Parathyroid adenoma (tissue), 2 donors: ENCODE measurements at regions not wholly inside any gene's neighbourhood (a gene's known extent, or its start where the extent isn't known, plus 50 kb on each side); places are given as distances from the start of the nearest gene placed in this dataset.

Experiments
- H2AFZ ChIP-seq: fragments of 300-600 bp; sonication (generic); one replicate; pipeline ENCODE4 v1.7.0; 2017; ENCODE audit warnings: antibody characterized with exemption, mild to moderate bottlenecking
- H3K27ac ChIP-seq: fragments of 300-600 bp; sonication (generic); one replicate; pipeline ENCODE4 v1.7.0; 2017
- H3K27me3 ChIP-seq: fragments of 300-600 bp; sonication (generic); one replicate; pipeline ENCODE4 v1.7.0; 2017; ENCODE audit warnings: low read length; ENCODE audit not compliant: control insufficient read depth, insufficient read depth
- H3K36me3 ChIP-seq: fragments of 300-600 bp; sonication (generic); one replicate; pipeline ENCODE4 v1.7.0; 2017; ENCODE audit warnings: low read length; ENCODE audit not compliant: control insufficient read depth, insufficient read depth
- H3K4me1 ChIP-seq: fragments of 300-600 bp; sonication (generic); one replicate; pipeline ENCODE4 v1.7.0; 2017; ENCODE audit warnings: control low read depth
- H3K4me2 ChIP-seq: fragments of 300-600 bp; sonication (generic); one replicate; pipeline ENCODE4 v1.7.0; 2017; ENCODE audit warnings: low read length
- H3K4me3 ChIP-seq: fragments of 300-600 bp; sonication (generic); one replicate; pipeline ENCODE4 v1.7.0; 2017; ENCODE audit warnings: low read depth, low read length
- H3K79me2 ChIP-seq: fragments of 300-600 bp; sonication (generic); one replicate; pipeline ENCODE4 v1.7.0; 2017; ENCODE audit warnings: control low read depth
- H3K9ac ChIP-seq: fragments of 300-600 bp; sonication (generic); one replicate; pipeline ENCODE4 v1.7.0; 2017; ENCODE audit warnings: mild to moderate bottlenecking
- H3K9me3 ChIP-seq: fragments of 300-600 bp; sonication (generic); one replicate; pipeline ENCODE4 v1.7.0; 2017; ENCODE audit warnings: low read length; ENCODE audit not compliant: control insufficient read depth
- CTCF ChIP-seq: fragments of 300-600 bp; sonication (generic); IDR thresholded peaks from one replicate; pipeline ENCODE4 v1.7.0; 2017; ENCODE audit warnings: antibody characterized with exemption, mild to moderate bottlenecking
- donor health status: primary hyperparathyroidism.

GRCh38 chr2:133768256-133768655 is 200.0 kb upstream of the NCKAP5 start:
- Histone ChIP-seq H3K4me2 (no peak overlapping the region), H3K36me3 (no peaks in the 10 kb centered on the region), H3K27me3 (no peaks in the 10 kb centered on the region), H3K79me2 (no peaks in the 10 kb centered on the region), H3K4me1 (no peaks in the 10 kb centered on the region), H3K27ac (no peak overlapping the region), H3K9me3 (no peaks in the 10 kb centered on the region), H3K4me3 (no peak overlapping the region), H3K9ac (no peak overlapping the region), H2AFZ (no peak overlapping the region)
- TF ChIP-seq CTCF: no peak

GRCh38 chr2:133768658-133769435 is 200.6 kb upstream of the NCKAP5 start:
- H2AFZ ChIP-seq: no peak overlapping the region
- no peaks in the 10 kb centered on the region for H3K79me2 ChIP-seq
- no peak for TF ChIP-seq CTCF
- H3K4me2 ChIP-seq: no peak overlapping the region
- H3K9me3 ChIP-seq: no peaks in the 10 kb centered on the region
- no peaks in the 10 kb centered on the region for H3K36me3 ChIP-seq
- H3K27me3 ChIP-seq: no peaks in the 10 kb centered on the region
- H3K27ac ChIP-seq: no peak overlapping the region
- no peak overlapping the region for H3K4me3 ChIP-seq
- no peak overlapping the region for H3K9ac ChIP-seq
- H3K4me1 ChIP-seq: no peaks in the 10 kb centered on the region

- no peak for TF ChIP-seq CTCF
- H3K4me1 ChIP-seq: no peaks in the 10 kb centered on the region
- H3K27me3 ChIP-seq: no peaks in the 10 kb centered on the region
- H3K4me2 ChIP-seq: no peak overlapping the region
- no peaks in the 10 kb centered on the region for H3K9me3 ChIP-seq
- H3K4me3 ChIP-seq: no peak overlapping the region
- H3K79me2 ChIP-seq: no peaks in the 10 kb centered on the region
- H3K9ac ChIP-seq: no peak overlapping the region
- H3K27ac ChIP-seq: no peak overlapping the region
- H2AFZ ChIP-seq: no peak overlapping the region
- no peaks in the 10 kb centered on the region for H3K36me3 ChIP-seq
Observed at GRCh38 chr2:133773854-133774653, 205.8 kb upstream of the NCKAP5 start.

GRCh38 chr2:133774654-133775015 is 206.4 kb upstream of the NCKAP5 start:
- Histone ChIP-seq H3K27ac (no peak overlapping the region), H3K79me2 (no peaks in the 10 kb centered on the region), H3K9ac (no peak overlapping the region), H3K4me2 (no peak overlapping the region), H3K4me3 (no peak overlapping the region), H3K9me3 (no peaks in the 10 kb centered on the region), H3K36me3 (no peaks in the 10 kb centered on the region), H3K4me1 (no peaks in the 10 kb centered on the region), H3K27me3 (no peaks in the 10 kb centered on the region), H2AFZ (no peak overlapping the region)
- TF ChIP-seq CTCF: no peak
